HG02973 (cell line): ENCODE measurements at regions not wholly inside any gene's neighbourhood (a gene's known extent, or its start where the extent isn't known, plus 50 kb on each side); places are given as distances from the start of the nearest gene placed in this dataset.

ENCODE experiments used
- ATAC-seq: cut with Tn5 transposase; IDR thresholded peaks from one replicate; pipeline ENCODE4 v1.9.1; 2021; ENCODE audit warnings: moderate library complexity; ENCODE audit not compliant: unreplicated experiment

- ATAC-seq: no peak
Observed at GRCh38 chr16:79408355-79408754, 192.2 kb downstream of the MAF start.

GRCh38 chr16:79407461-79408135 is 192.9 kb downstream of the MAF start:
- no peak for ATAC-seq

- ATAC-seq: no peak
Observed at GRCh38 chr16:79407005-79407404, 193.5 kb downstream of the MAF start.

GRCh38 chr16:79404571-79404970 is 196.0 kb downstream of the MAF start:
- no peak for ATAC-seq

- ATAC-seq: no peak
Observed at GRCh38 chr16:79403534-79403933, 197.0 kb downstream of the MAF start.

GRCh38 chr16:79402920-79403319 is 197.6 kb downstream of the MAF start:
- no peak for ATAC-seq

- ATAC-seq: no peak
Observed at GRCh38 chr16:79402356-79402755, 198.2 kb downstream of the MAF start.

- ATAC-seq: no peak
Observed at GRCh38 chr16:79401782-79402181, 198.8 kb downstream of the MAF start.

GRCh38 chr16:79401157-79401556 is 199.4 kb downstream of the MAF start:
- ATAC-seq: no peak

GRCh38 chr16:79400462-79401149 is 199.9 kb downstream of the MAF start:
- ATAC-seq: no peak

- no peak for ATAC-seq
Observed at GRCh38 chr16:79395591-79395990, 204.9 kb downstream of the MAF start.

GRCh38 chr16:79394206-79394605 is 206.3 kb downstream of the MAF start:
- no peak for ATAC-seq

- ATAC-seq: no peak
Observed at GRCh38 chr16:79393564-79393963, 207.0 kb downstream of the MAF start.

GRCh38 chr16:79393127-79393526 is 207.4 kb downstream of the MAF start:
- no peak for ATAC-seq

- no peak for ATAC-seq
Observed at GRCh38 chr16:79392081-79392480, 208.5 kb downstream of the MAF start.

- ATAC-seq: no peak
Observed at GRCh38 chr16:79391395-79391794, 209.1 kb downstream of the MAF start.

GRCh38 chr16:79390481-79391051 is 210.0 kb downstream of the MAF start:
- no peak for ATAC-seq

GRCh38 chr16:79388396-79388795 is 212.1 kb downstream of the MAF start:
- ATAC-seq: no peak

- ATAC-seq: no peak
Observed at GRCh38 chr16:79386299-79386698, 214.2 kb downstream of the MAF start.

- no peak for ATAC-seq
Observed at GRCh38 chr16:79381603-79382042, 218.9 kb downstream of the MAF start.

GRCh38 chr16:79380995-79381602 is 219.4 kb downstream of the MAF start:
- ATAC-seq: no peak

- ATAC-seq: no peak
Observed at GRCh38 chr16:79379095-79379494, 221.4 kb downstream of the MAF start.
